GM23338 (cell line): ENCODE measurements at regions not wholly inside any gene's neighbourhood (a gene's known extent, or its start where the extent isn't known, plus 50 kb on each side); places are given as distances from the start of the nearest gene placed in this dataset.
"Not testable (repeated sequence)": the region's sequence is repeated elsewhere in the genome, so short reads cannot be mapped to it uniquely, and the experiment has no call there.

Source experiments
- ATAC-seq: fragments of 200-7000 bp; cut with Tn5 transposase; 3 replicates; pipeline ENCODE4 v1.9.1; 2020
- DNase-seq: peaks from one replicate; pipeline ENCODE4 v3.0.0-alpha.2; 2015; ENCODE audit warnings: low spot score
- H2AFZ ChIP-seq: fragments of 200-600 bp; sonication (generic); 2 replicates; pipeline ENCODE4 v1.8.0; 2016; ENCODE audit warnings: antibody characterized with exemption, mild to moderate bottlenecking, moderate library complexity
- H3F3A ChIP-seq: fragments of 200-600 bp; sonication (generic); replicated peaks from 2 replicates; pipeline ENCODE4 v1.8.0; 2017; ENCODE audit warnings: antibody characterized with exemption, mixed run types, low read depth
- H3K27ac ChIP-seq: fragments of 200-600 bp; sonication (generic); 2 replicates; pipeline ENCODE4 v1.6.1; 2016; ENCODE audit warnings: low read depth
- H3K27me3 ChIP-seq: fragments of 200-600 bp; sonication (generic); 2 replicates; pipeline ENCODE4 v1.8.0; 2016; ENCODE audit warnings: mild to moderate bottlenecking, mixed run types, moderate library complexity; ENCODE audit not compliant: insufficient read depth
- H3K36me3 ChIP-seq: fragments of 200-600 bp; sonication (generic); 2 replicates; pipeline ENCODE4 v1.8.0; 2016; ENCODE audit warnings: mild to moderate bottlenecking; ENCODE audit not compliant: insufficient read depth
- H3K4me1 ChIP-seq: fragments of 200-600 bp; sonication (generic); 2 replicates; pipeline ENCODE4 v1.8.0; 2016; ENCODE audit warnings: mild to moderate bottlenecking, moderate library complexity; ENCODE audit not compliant: insufficient read depth
- H3K4me2 ChIP-seq: fragments of 200-600 bp; sonication (generic); 2 replicates; pipeline ENCODE4 v1.7.1; 2017; ENCODE audit warnings: mixed run types
- H3K4me3 ChIP-seq: fragments of 200-600 bp; sonication (generic); 2 replicates; pipeline ENCODE4 v1.6.1; 2016; ENCODE audit warnings: mixed run types
- H3K79me2 ChIP-seq: fragments of 200-600 bp; sonication (generic); replicated peaks from 2 replicates; pipeline ENCODE4 v1.8.0; 2017; ENCODE audit warnings: mild to moderate bottlenecking; ENCODE audit not compliant: insufficient read depth
- H3K9me2 ChIP-seq: fragments of 200-600 bp; sonication (generic); 2 replicates; pipeline ENCODE4 v1.8.0; 2017; ENCODE audit not compliant: insufficient read depth
- H4K20me1 ChIP-seq: fragments of 200-600 bp; sonication (generic); replicated peaks from 2 replicates; pipeline ENCODE4 v1.8.0; 2017; ENCODE audit warnings: mild to moderate bottlenecking; ENCODE audit not compliant: insufficient read depth
- H3K27ac Mint-ChIP-seq: 2 replicates; pipeline ENCODE4 v1.8.0; 2020; ENCODE audit warnings: inconsistent platforms, mild to moderate bottlenecking, moderate library complexity, mixed read lengths
- H3K27me3 Mint-ChIP-seq: 3 replicates; pipeline ENCODE4 v1.8.0; 2022; ENCODE audit warnings: low read depth, mild to moderate bottlenecking, moderate library complexity, mixed read lengths, inconsistent platforms; ENCODE audit not compliant: insufficient read depth, poor library complexity
- H3K36me3 Mint-ChIP-seq: 3 replicates; pipeline ENCODE4 v1.8.0; 2021; ENCODE audit warnings: low read depth, mild to moderate bottlenecking, inconsistent platforms, moderate library complexity, mixed read lengths
- H3K4me1 Mint-ChIP-seq: 3 replicates; pipeline ENCODE4 v1.8.0; 2020; ENCODE audit warnings: mild to moderate bottlenecking, inconsistent platforms, mixed read lengths
- H3K4me3 Mint-ChIP-seq: 3 replicates; pipeline ENCODE4 v1.8.0; 2021; ENCODE audit warnings: moderate library complexity, mild to moderate bottlenecking, inconsistent platforms, mixed read lengths
- H3K9me3 Mint-ChIP-seq: 3 replicates; pipeline ENCODE4 v1.8.0; 2020; ENCODE audit warnings: moderate library complexity, mild to moderate bottlenecking, inconsistent platforms, mixed read lengths
- CREB1 ChIP-seq: fragments of 250-450 bp; sonication (Bioruptor Pico); IDR thresholded peaks from 2 replicates; pipeline ENCODE4 v1.5.0; 2020; ENCODE audit warnings: low read depth, mild to moderate bottlenecking, moderate library complexity
- EZH2phosphoT487 ChIP-seq: fragments of 200-600 bp; sonication (generic); IDR thresholded peaks from one replicate; pipeline ENCODE4 v1.8.1; 2018; ENCODE audit warnings: antibody characterized with exemption; ENCODE audit not compliant: unreplicated experiment
- JUNB ChIP-seq: IDR thresholded peaks from one replicate; pipeline ENCODE4 v1.6.1; 2016; ENCODE audit warnings: antibody characterized with exemption; ENCODE audit not compliant: unreplicated experiment
- NANOG ChIP-seq: IDR thresholded peaks from 2 replicates; pipeline ENCODE4 v1.6.1; 2016; ENCODE audit warnings: antibody characterized with exemption, borderline replicate concordance
- POLR2AphosphoS5 ChIP-seq: IDR thresholded peaks from 2 replicates; pipeline ENCODE4 v1.6.1; 2016; ENCODE audit warnings: antibody characterized with exemption, low read depth
- STAT1 ChIP-seq: IDR thresholded peaks from one replicate; pipeline ENCODE4 v1.6.1; 2016; ENCODE audit warnings: antibody characterized with exemption; ENCODE audit not compliant: unreplicated experiment
- TF ChIP-seq, protein P1 (sequence below): fragments of 250-450 bp; sonication (Bioruptor Pico); IDR thresholded peaks from 2 replicates; pipeline ENCODE4 v1.5.0; 2020; ENCODE audit warnings: mild to moderate bottlenecking, moderate library complexity

DNA sequence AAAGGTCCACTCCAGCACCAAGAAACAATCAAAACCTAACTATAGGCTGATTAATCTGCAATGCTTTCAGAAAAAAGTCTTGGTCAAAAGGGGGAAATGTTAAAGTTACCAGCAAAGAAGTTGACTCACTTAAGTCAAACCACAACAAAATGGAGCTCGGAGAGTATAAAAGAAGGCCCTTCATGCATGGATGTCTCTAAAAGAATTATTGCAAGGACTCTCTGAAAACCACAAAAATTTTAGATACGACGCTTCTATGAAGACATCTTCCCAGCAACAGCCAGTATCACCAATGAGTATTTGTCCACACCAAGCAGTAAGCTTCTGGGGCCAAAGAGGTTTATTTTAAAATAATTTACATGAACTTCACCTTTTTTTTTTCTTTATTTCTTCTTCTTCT is 1327.4 kb upstream of the CDH18 start:
- not testable (repeated sequence) for H2AFZ ChIP-seq, H3K27ac Mint-ChIP-seq, H3K9me2 ChIP-seq, H3F3A ChIP-seq, H3K36me3 Mint-ChIP-seq, H3K4me3 Mint-ChIP-seq, DNase-seq, H3K4me3 ChIP-seq, H3K36me3 ChIP-seq, H3K4me1 Mint-ChIP-seq, H4K20me1 ChIP-seq, H3K27me3 Mint-ChIP-seq, H3K79me2 ChIP-seq, ATAC-seq, H3K27me3 ChIP-seq, H3K27ac ChIP-seq, H3K9me3 Mint-ChIP-seq, H3K4me1 ChIP-seq, H3K4me2 ChIP-seq

DNA sequence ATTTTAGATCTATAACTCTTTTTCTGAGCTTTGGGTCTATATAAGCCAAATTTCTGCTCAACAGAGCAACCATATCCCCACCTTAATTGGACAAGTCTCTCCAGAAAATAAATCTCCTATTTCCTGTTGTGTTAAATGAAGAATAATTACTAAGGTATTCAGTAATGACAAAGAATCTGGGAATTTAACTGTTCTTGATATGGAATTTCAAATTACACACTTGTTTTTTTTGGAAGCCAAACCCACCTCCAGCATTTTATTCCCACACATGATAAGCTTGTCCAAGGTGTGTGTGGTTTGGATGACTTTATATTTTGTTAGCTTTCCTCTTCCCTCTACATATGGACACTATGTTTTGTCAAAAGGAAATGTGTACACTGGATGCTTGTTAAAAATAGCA is 1313.2 kb upstream of the CDH18 start:
- not testable (repeated sequence) for H3K27ac Mint-ChIP-seq, H3K27ac ChIP-seq, H3K27me3 ChIP-seq, H2AFZ ChIP-seq, DNase-seq, H3K4me1 Mint-ChIP-seq, ATAC-seq, H3K27me3 Mint-ChIP-seq, H3K36me3 ChIP-seq, H3K4me3 Mint-ChIP-seq, H3K4me1 ChIP-seq, H3K9me2 ChIP-seq, H3K4me2 ChIP-seq, H3K36me3 Mint-ChIP-seq, H3K79me2 ChIP-seq, H3K9me3 Mint-ChIP-seq, H4K20me1 ChIP-seq, H3F3A ChIP-seq, H3K4me3 ChIP-seq

DNA sequence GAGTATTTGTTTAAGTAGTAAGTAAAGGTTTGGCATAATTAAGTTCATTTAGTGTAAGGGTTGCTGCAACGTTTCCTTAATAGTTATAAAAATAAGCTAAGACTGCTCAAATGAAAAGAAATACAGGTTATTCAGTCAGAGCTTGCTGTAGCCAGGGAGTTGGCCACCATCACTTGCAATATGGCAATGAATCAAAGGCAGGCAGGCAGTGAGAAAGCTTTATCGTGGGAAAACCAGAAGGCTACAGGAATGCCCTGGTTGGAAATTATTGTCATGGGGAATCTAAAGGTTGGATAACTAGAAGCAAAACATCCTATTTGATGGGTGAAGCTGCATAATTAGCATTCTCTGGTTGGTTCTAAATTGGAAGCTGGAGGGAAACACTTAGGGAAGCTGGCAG is 1286.4 kb upstream of the CDH18 start:
- not testable (repeated sequence) for H4K20me1 ChIP-seq, H3K4me1 Mint-ChIP-seq, H3F3A ChIP-seq, H3K79me2 ChIP-seq, H3K27ac Mint-ChIP-seq, ATAC-seq, H3K27ac ChIP-seq, H3K27me3 ChIP-seq, H3K36me3 Mint-ChIP-seq, DNase-seq, H3K4me3 Mint-ChIP-seq, H3K36me3 ChIP-seq, H2AFZ ChIP-seq, H3K9me3 Mint-ChIP-seq, H3K27me3 Mint-ChIP-seq, H3K4me3 ChIP-seq, H3K9me2 ChIP-seq, H3K4me2 ChIP-seq, H3K4me1 ChIP-seq

DNA sequence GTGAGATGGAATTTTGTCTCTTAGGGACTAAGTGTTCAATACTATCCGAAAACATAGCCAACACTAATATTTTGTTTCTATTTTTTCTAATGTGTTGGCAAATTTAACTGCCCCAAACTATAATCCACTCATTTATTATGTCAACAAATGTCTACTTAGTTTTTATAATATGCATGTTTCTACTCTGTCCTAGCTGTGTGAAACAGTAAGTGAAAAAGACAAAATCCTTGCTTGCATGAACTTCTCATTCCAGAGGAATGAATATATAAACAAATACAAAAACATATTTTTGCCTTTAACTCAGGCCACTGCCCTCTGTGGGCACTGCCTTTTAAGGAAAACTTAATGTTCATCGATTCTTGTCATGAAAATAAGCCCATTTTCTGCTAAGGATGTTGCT is 1275.4 kb upstream of the CDH18 start:
- H3K79me2 ChIP-seq, result no peaks in the 10 kb centered on the region
- Mint-ChIP-seq H3K9me3 (no peaks in the 10 kb centered on the region; the same call in 1 of the 3 replicates), H3K27me3 (no peaks in the 10 kb centered on the region), H3K4me3 (no peak overlapping the region), H3K4me1 (peaks cover 2% of the 10 kb centered on the region; the same call in 1 of the 3 replicates), H3K27ac (no peak overlapping the region), H3K36me3 (no peaks in the 10 kb centered on the region)
- no peak overlapping the region for H2AFZ ChIP-seq
- H3K4me1 ChIP-seq, result 0 out of 2 replicates have a peak, but pooled peaks cover under 1% of the 10 kb centered on the region
- no peaks in the 10 kb centered on the region for H4K20me1 ChIP-seq
- H3K9me2 ChIP-seq, result no peaks in the 10 kb centered on the region
- H3K4me3 ChIP-seq, result no peak overlapping the region
- no peaks in the 10 kb centered on the region for H3K36me3 ChIP-seq
- ATAC-seq (no peak), DNase-seq (no peak)
- H3K4me2 ChIP-seq, result no peak overlapping the region
- H3F3A ChIP-seq, result no peaks in the 10 kb centered on the region
- no peak overlapping the region for H3K27ac ChIP-seq
- no peaks in the 10 kb centered on the region for H3K27me3 ChIP-seq
- no peak for TF ChIP-seq JUNB
- TF ChIP-seq CREB1, result no peak
- TF ChIP-seq, protein P1, sequence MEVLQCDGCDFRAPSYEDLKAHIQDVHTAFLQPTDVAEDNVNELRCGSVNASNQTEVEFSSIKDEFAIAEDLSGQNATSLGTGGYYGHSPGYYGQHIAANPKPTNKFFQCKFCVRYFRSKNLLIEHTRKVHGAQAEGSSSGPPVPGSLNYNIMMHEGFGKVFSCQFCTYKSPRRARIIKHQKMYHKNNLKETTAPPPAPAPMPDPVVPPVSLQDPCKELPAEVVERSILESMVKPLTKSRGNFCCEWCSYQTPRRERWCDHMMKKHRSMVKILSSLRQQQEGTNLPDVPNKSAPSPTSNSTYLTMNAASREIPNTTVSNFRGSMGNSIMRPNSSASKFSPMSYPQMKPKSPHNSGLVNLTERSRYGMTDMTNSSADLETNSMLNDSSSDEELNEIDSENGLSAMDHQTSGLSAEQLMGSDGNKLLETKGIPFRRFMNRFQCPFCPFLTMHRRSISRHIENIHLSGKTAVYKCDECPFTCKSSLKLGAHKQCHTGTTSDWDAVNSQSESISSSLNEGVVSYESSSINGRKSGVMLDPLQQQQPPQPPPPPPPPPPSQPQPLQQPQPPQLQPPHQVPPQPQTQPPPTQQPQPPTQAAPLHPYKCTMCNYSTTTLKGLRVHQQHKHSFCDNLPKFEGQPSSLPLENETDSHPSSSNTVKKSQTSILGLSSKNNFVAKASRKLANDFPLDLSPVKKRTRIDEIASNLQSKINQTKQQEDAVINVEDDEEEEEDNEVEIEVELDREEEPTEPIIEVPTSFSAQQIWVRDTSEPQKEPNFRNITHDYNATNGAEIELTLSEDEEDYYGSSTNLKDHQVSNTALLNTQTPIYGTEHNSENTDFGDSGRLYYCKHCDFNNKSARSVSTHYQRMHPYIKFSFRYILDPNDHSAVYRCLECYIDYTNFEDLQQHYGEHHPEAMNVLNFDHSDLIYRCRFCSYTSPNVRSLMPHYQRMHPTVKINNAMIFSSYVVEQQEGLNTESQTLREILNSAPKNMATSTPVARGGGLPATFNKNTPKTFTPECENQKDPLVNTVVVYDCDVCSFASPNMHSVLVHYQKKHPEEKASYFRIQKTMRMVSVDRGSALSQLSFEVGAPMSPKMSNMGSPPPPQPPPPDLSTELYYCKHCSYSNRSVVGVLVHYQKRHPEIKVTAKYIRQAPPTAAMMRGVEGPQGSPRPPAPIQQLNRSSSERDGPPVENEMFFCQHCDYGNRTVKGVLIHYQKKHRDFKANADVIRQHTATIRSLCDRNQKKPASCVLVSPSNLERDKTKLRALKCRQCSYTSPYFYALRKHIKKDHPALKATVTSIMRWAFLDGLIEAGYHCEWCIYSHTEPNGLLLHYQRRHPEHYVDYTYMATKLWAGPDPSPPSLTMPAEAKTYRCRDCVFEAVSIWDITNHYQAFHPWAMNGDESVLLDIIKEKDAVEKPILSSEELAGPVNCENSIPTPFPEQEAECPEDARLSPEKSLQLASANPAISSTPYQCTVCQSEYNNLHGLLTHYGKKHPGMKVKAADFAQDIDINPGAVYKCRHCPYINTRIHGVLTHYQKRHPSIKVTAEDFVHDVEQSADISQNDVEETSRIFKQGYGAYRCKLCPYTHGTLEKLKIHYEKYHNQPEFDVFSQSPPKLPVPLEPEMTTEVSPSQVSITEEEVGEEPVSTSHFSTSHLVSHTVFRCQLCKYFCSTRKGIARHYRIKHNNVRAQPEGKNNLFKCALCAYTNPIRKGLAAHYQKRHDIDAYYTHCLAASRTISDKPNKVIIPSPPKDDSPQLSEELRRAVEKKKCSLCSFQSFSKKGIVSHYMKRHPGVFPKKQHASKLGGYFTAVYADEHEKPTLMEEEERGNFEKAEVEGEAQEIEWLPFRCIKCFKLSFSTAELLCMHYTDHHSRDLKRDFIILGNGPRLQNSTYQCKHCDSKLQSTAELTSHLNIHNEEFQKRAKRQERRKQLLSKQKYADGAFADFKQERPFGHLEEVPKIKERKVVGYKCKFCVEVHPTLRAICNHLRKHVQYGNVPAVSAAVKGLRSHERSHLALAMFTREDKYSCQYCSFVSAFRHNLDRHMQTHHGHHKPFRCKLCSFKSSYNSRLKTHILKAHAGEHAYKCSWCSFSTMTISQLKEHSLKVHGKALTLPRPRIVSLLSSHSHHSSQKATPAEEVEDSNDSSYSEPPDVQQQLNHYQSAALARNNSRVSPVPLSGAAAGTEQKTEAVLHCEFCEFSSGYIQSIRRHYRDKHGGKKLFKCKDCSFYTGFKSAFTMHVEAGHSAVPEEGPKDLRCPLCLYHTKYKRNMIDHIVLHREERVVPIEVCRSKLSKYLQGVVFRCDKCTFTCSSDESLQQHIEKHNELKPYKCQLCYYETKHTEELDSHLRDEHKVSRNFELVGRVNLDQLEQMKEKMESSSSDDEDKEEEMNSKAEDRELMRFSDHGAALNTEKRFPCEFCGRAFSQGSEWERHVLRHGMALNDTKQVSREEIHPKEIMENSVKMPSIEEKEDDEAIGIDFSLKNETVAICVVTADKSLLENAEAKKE (CRISPR knock-in tag), result no peak
- no peak for TF ChIP-seq POLR2AphosphoS5
- no peak for TF ChIP-seq NANOG
- no peak for TF ChIP-seq EZH2phosphoT487
- no peak for TF ChIP-seq STAT1
